ENCODE measurements at regions not wholly inside any gene's neighbourhood (a gene's known extent, or its start where the extent isn't known, plus 50 kb on each side); places are given as distances from the start of the nearest gene placed in this dataset.

DNA sequence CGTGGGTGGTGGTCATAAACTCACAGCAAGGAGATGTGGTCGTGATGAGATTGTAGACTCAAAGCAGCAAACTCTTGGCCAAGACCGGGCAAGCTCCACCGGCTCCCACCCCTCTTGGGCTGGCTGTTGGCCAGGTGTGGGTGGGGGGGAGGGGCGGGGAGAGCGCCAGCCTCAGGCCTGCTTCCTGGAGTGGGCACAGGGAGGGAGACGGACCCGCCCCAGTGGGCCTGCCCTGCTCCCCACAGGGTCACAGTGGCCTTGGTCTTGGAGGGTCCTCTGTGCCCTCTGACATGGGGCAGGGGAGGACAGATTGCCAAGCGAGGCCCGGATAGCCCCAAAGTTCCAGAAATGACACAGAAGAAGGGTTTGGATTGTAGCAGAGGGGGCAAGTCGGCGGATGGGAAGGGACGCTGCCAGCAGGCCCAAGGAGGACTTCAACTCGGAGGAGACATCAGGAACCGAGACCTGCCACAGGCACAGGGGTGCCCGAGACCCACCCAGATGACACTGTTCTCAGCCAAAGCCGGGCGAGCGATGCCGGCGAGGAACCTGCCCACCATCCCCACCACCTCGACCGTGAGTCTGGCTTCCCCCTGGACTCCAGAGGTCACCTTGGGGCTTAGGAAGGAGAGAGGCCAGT lies 85.4 kb upstream of the ACTRT2 start:
- TF ChIP-seq, protein P1, sequence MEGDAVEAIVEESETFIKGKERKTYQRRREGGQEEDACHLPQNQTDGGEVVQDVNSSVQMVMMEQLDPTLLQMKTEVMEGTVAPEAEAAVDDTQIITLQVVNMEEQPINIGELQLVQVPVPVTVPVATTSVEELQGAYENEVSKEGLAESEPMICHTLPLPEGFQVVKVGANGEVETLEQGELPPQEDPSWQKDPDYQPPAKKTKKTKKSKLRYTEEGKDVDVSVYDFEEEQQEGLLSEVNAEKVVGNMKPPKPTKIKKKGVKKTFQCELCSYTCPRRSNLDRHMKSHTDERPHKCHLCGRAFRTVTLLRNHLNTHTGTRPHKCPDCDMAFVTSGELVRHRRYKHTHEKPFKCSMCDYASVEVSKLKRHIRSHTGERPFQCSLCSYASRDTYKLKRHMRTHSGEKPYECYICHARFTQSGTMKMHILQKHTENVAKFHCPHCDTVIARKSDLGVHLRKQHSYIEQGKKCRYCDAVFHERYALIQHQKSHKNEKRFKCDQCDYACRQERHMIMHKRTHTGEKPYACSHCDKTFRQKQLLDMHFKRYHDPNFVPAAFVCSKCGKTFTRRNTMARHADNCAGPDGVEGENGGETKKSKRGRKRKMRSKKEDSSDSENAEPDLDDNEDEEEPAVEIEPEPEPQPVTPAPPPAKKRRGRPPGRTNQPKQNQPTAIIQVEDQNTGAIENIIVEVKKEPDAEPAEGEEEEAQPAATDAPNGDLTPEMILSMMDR (IDR thresholded peaks at IDR 0.05; ENCODE audit: low read depth, low read length, poor library complexity, severe bottlenecking): no peak
- no peak for TF ChIP-seq EZH2phosphoT487 (IDR thresholded peaks at IDR 0.05; ENCODE audit: borderline replicate concordance, low read length)

All from DOHH2 (cell line).